GM12878 (cell line): ENCODE measurements at regions not wholly inside any gene's neighbourhood (a gene's known extent, or its start where the extent isn't known, plus 50 kb on each side); places are given as distances from the start of the nearest gene placed in this dataset.

ENCODE experiments used
- ATAC-seq: fragments of 200-7000 bp; cut with Tn5 transposase; 3 replicates; pipeline ENCODE4 v1.9.1; 2020; ENCODE audit warnings: mild to moderate bottlenecking, moderate library complexity
- BruUV-seq: library from RNA; stranded (reverse); fragments of 400-500 nt; replicated peaks from 2 replicates; lab custom pipeline; 2021; lab: Mats Ljungman, UMichigan
- CTCF ChIA-PET: fragments of 300-600 bp; sonication (Branson Sonifier 250); formaldehyde crosslinking; extraction: SDS; loops from one replicate; lab custom pipeline; 2021; ENCODE audit warnings: inconsistent platforms; lab: Yijun Ruan, JAX
- POLR2A ChIA-PET: fragments of 350-600 bp; formaldehyde crosslinking; extraction: SDS; loops from one replicate; lab custom pipeline; 2021; ENCODE audit warnings: inconsistent platforms; lab: Charles Lee
- RAD21 ChIA-PET: fragments of 300-600 bp; sonication (Branson Sonifier 250); formaldehyde crosslinking; loops from one replicate; lab custom pipeline; 2023; ENCODE audit warnings: antibody characterized with exemption; ENCODE audit not compliant: unreplicated experiment; lab: Charles Lee
- SMC1A ChIA-PET: fragments of 300-600 bp; sonication (Branson Sonifier 250); formaldehyde crosslinking; loops from one replicate; lab custom pipeline; 2023; ENCODE audit not compliant: unreplicated experiment, uncharacterized antibody; lab: Charles Lee
- DNase-seq: peaks from one replicate; pipeline ENCODE4 v3.0.0-alpha.2; 2011; ENCODE audit warnings: low read depth, low spot score
- FAIRE-seq: peaks from 3 replicates; lab custom pipeline; 2011; peaks lifted over from hg19 to GRCh38; lab: Jason Lieb, UNC
- H2AFZ ChIP-seq: 2 replicates; pipeline ENCODE4 v1.6.0; 2011; ENCODE audit warnings: low read depth, low read length, control low read depth; ENCODE audit not compliant: control insufficient read depth
- H3K27ac ChIP-seq: 2 replicates; pipeline ENCODE4 v1.5.1; 2011; ENCODE audit warnings: control low read depth; ENCODE audit not compliant: control insufficient read depth, insufficient read depth
- H3K27me3 ChIP-seq, 2 experiments: replicated peaks in 1 of 2; 2 replicates each; pipeline versions ENCODE4 v1.6.0 to v1.6.1; 2011; ENCODE audit warnings: low read length in 1 of 2; ENCODE audit not compliant: control insufficient read depth in 2 of 2, insufficient read depth in 2 of 2
- H3K36me3 ChIP-seq, 2 experiments: 2 replicates each; pipeline ENCODE4 v1.5.1; 2011; ENCODE audit warnings: low read length in 1 of 2; ENCODE audit not compliant: control insufficient read depth in 2 of 2, insufficient read depth in 2 of 2
- H3K4me1 ChIP-seq: 2 replicates; pipeline ENCODE4 v1.6.1; 2011; ENCODE audit warnings: mild to moderate bottlenecking, low read length, moderate library complexity, mixed read lengths; ENCODE audit not compliant: control insufficient read depth, insufficient read depth
- H3K4me2 ChIP-seq: 2 replicates; pipeline ENCODE4 v1.6.0; 2011; ENCODE audit warnings: control low read depth; ENCODE audit not compliant: control insufficient read depth, insufficient read depth
- H3K4me3 ChIP-seq: fragments of 200-600 bp; sonication (generic); 2 replicates; pipeline ENCODE4 v1.5.1; 2016
- H3K79me2 ChIP-seq: 2 replicates; pipeline ENCODE4 v1.6.0; 2011; ENCODE audit warnings: low read length; ENCODE audit not compliant: control insufficient read depth, insufficient read depth
- H3K9ac ChIP-seq: 2 replicates; pipeline ENCODE4 v1.8.0; 2011; ENCODE audit warnings: low read length, control low read depth, mixed read lengths; ENCODE audit not compliant: control insufficient read depth, insufficient read depth
- H3K9me3 ChIP-seq: replicated peaks from 3 replicates; pipeline ENCODE4 v1.5.1; 2011; ENCODE audit warnings: mild to moderate bottlenecking, low read length; ENCODE audit not compliant: control insufficient read depth, insufficient read depth
- H4K20me1 ChIP-seq: 2 replicates; pipeline ENCODE4 v1.6.0; 2011; ENCODE audit not compliant: control insufficient read depth, insufficient read depth
- E4F1 ChIP-seq: fragments of 450-650 bp; IDR thresholded peaks from 2 replicates; pipeline ENCODE4 v1.6.1; 2018; ENCODE audit warnings: borderline replicate concordance, mild to moderate bottlenecking; ENCODE audit not compliant: partially characterized antibody
- EP300 ChIP-seq, 2 experiments: fragments of 150-350 bp in 1 of 2; IDR thresholded peaks; 2 replicates each; pipeline ENCODE4 v1.6.1; 2011 to 2012; ENCODE audit warnings: low read depth in 2 of 2, low read length in 2 of 2, borderline replicate concordance in 1 of 2, improper control_type of control experiment in 1 of 2, inconsistent platforms in 1 of 2; ENCODE audit not compliant: control insufficient read depth in 1 of 2
- FOXM1 ChIP-seq: IDR thresholded peaks from 2 replicates; pipeline ENCODE4 v1.6.1; 2012; ENCODE audit warnings: low read depth, mild to moderate bottlenecking, inconsistent platforms, low read length, moderate library complexity
- MTA3 ChIP-seq: IDR thresholded peaks from 2 replicates; pipeline ENCODE4 v1.6.1; 2012; ENCODE audit warnings: low read length, inconsistent platforms, borderline replicate concordance
- NFYB ChIP-seq: IDR thresholded peaks from 2 replicates; pipeline ENCODE4 v1.6.1; 2011; ENCODE audit warnings: low read depth, mild to moderate bottlenecking, low read length, improper control_type of control experiment, moderate library complexity; ENCODE audit not compliant: insufficient read depth
- NR2C1 ChIP-seq: fragments of 450-650 bp; IDR thresholded peaks from 2 replicates; pipeline ENCODE4 v1.6.1; 2017; ENCODE audit warnings: antibody characterized with exemption, mild to moderate bottlenecking, moderate library complexity
- PAX8 ChIP-seq: fragments of 450-650 bp; IDR thresholded peaks from 2 replicates; pipeline ENCODE4 v1.6.1; 2017; ENCODE audit warnings: mild to moderate bottlenecking, moderate library complexity
- SRF ChIP-seq, 2 experiments: IDR thresholded peaks; 2 replicates each; pipeline ENCODE4 v1.6.1; 2011; ENCODE audit warnings: low read depth in 2 of 2, low read length in 2 of 2, mild to moderate bottlenecking in 1 of 2, moderate library complexity in 1 of 2
- ZBTB4 ChIP-seq: fragments of 450-650 bp; formaldehyde crosslinking; IDR thresholded peaks from 2 replicates; pipeline ENCODE4 v1.4.0; 2022; ENCODE audit warnings: mild to moderate bottlenecking, moderate library complexity
- ZNF24 ChIP-seq: fragments of 450-650 bp; IDR thresholded peaks from 2 replicates; pipeline ENCODE4 v1.6.1; 2017; ENCODE audit warnings: antibody characterized with exemption, mild to moderate bottlenecking
- WGBS: methylation state at CpG from one replicate; pipeline ENCODE4 v1.1.6; 2016; ENCODE audit warnings: low lambda C conversion rate; ENCODE audit not compliant: insufficient replicate concordance, insufficient coverage; ENCODE audit errors: missing lambda C conversion rate; 5-methylcytosine and 5-hydroxymethylcytosine counted together
- in situ Hi-C: fragments of 300-500 bp; cut with MboI; formaldehyde crosslinking; loops from 9 replicates; pipeline ENCODE4 v1.14.3; 2018; ENCODE audit warnings: mixed read lengths
- intact Hi-C: fragments of 100-400 bp; cut with micrococcal nuclease; formaldehyde crosslinking; loops from one replicate; pipeline ENCODE4 v1.14.2; 2022; ENCODE audit not compliant: unreplicated experiment

GRCh38 chr9:82104252-82104651 lies 115.7 kb downstream of the SPATA31D1 start:
- in situ Hi-C loops, result no loop called here
- ATAC-seq (no peak), DNase-seq (no peak), FAIRE-seq (no peak)
- Histone ChIP-seq H2AFZ (no peak overlapping the region), H3K36me3 (no peaks in the 10 kb centered on the region), H3K4me1 (no peaks in the 10 kb centered on the region), H3K4me2 (no peak overlapping the region), H3K79me2 (no peaks in the 10 kb centered on the region), H3K4me3 (no peak overlapping the region), H4K20me1 (no peaks in the 10 kb centered on the region), H3K27ac (no peak overlapping the region), H3K9ac (no peak overlapping the region), H3K9me3 (no peaks in the 10 kb centered on the region), H3K27me3 (no peaks in the 10 kb centered on the region)
- no TSS peak for BruUV-seq
- POLR2A ChIA-PET, result no interaction called here
- intact Hi-C loops, result no loop called here
- CTCF ChIA-PET, result interaction anchor here (0.7 to 1.2 kb wide), 2 partner anchors 10 to 13 kb away, joined by 3 to 4 read pairs; no protein-coding TSS in a partner anchor
- TF ChIP-seq FOXM1 (no peak), MTA3 (no peak), NR2C1 (no peak), E4F1 (no peak), NFYB (no peak), EP300 (IDR thresholded peaks at IDR 0.05; ENCODE audit: borderline replicate concordance in 1 of 2, control insufficient read depth in 1 of 2, low read depth in 2 of 2, low read length in 2 of 2) (no peak), SRF (IDR thresholded peaks at IDR 0.05; ENCODE audit: low read depth in 2 of 2, low read length in 2 of 2) (no peak), ZNF24 (no peak), PAX8 (no peak), ZBTB4 (CRISPR knock-in tag) (no peak)
- SMC1A ChIA-PET, result interaction anchor here (0.9 to 1.4 kb wide), 2 partner anchors 10 to 493 kb away, joined by 3 to 5 read pairs; no protein-coding TSS in a partner anchor
- RAD21 ChIA-PET, result no interaction called here
- 0% methylated on average over 1 of the region's 1 CpG for WGBS
